GM12878 (cell line): ENCODE measurements at regions not wholly inside any gene's neighbourhood (a gene's known extent, or its start where the extent isn't known, plus 50 kb on each side); places are given as distances from the start of the nearest gene placed in this dataset.

ENCODE experiments used
- ATAC-seq: fragments of 200-7000 bp; cut with Tn5 transposase; 3 replicates; pipeline ENCODE4 v1.9.1; 2020; ENCODE audit warnings: mild to moderate bottlenecking, moderate library complexity
- BruUV-seq: library from RNA; stranded (reverse); fragments of 400-500 nt; replicated peaks from 2 replicates; lab custom pipeline; 2021; lab: Mats Ljungman, UMichigan
- CTCF ChIA-PET: fragments of 300-600 bp; sonication (Branson Sonifier 250); formaldehyde crosslinking; extraction: SDS; loops from one replicate; lab custom pipeline; 2021; ENCODE audit warnings: inconsistent platforms; lab: Yijun Ruan, JAX
- POLR2A ChIA-PET: fragments of 350-600 bp; formaldehyde crosslinking; extraction: SDS; loops from one replicate; lab custom pipeline; 2021; ENCODE audit warnings: inconsistent platforms; lab: Charles Lee
- RAD21 ChIA-PET: fragments of 300-600 bp; sonication (Branson Sonifier 250); formaldehyde crosslinking; loops from one replicate; lab custom pipeline; 2023; ENCODE audit warnings: antibody characterized with exemption; ENCODE audit not compliant: unreplicated experiment; lab: Charles Lee
- SMC1A ChIA-PET: fragments of 300-600 bp; sonication (Branson Sonifier 250); formaldehyde crosslinking; loops from one replicate; lab custom pipeline; 2023; ENCODE audit not compliant: unreplicated experiment, uncharacterized antibody; lab: Charles Lee
- DNase-seq: peaks from one replicate; pipeline ENCODE4 v3.0.0-alpha.2; 2011; ENCODE audit warnings: low read depth, low spot score
- FAIRE-seq: peaks from 3 replicates; lab custom pipeline; 2011; peaks lifted over from hg19 to GRCh38; lab: Jason Lieb, UNC
- H2AFZ ChIP-seq: 2 replicates; pipeline ENCODE4 v1.6.0; 2011; ENCODE audit warnings: low read depth, low read length, control low read depth; ENCODE audit not compliant: control insufficient read depth
- H3K27ac ChIP-seq: 2 replicates; pipeline ENCODE4 v1.5.1; 2011; ENCODE audit warnings: control low read depth; ENCODE audit not compliant: control insufficient read depth, insufficient read depth
- H3K27me3 ChIP-seq, 2 experiments: replicated peaks in 1 of 2; 2 replicates each; pipeline versions ENCODE4 v1.6.0 to v1.6.1; 2011; ENCODE audit warnings: low read length in 1 of 2; ENCODE audit not compliant: control insufficient read depth in 2 of 2, insufficient read depth in 2 of 2
- H3K36me3 ChIP-seq, 2 experiments: 2 replicates each; pipeline ENCODE4 v1.5.1; 2011; ENCODE audit warnings: low read length in 1 of 2; ENCODE audit not compliant: control insufficient read depth in 2 of 2, insufficient read depth in 2 of 2
- H3K4me1 ChIP-seq: 2 replicates; pipeline ENCODE4 v1.6.1; 2011; ENCODE audit warnings: mild to moderate bottlenecking, low read length, moderate library complexity, mixed read lengths; ENCODE audit not compliant: control insufficient read depth, insufficient read depth
- H3K4me2 ChIP-seq: 2 replicates; pipeline ENCODE4 v1.6.0; 2011; ENCODE audit warnings: control low read depth; ENCODE audit not compliant: control insufficient read depth, insufficient read depth
- H3K4me3 ChIP-seq: fragments of 200-600 bp; sonication (generic); 2 replicates; pipeline ENCODE4 v1.5.1; 2016
- H3K79me2 ChIP-seq: 2 replicates; pipeline ENCODE4 v1.6.0; 2011; ENCODE audit warnings: low read length; ENCODE audit not compliant: control insufficient read depth, insufficient read depth
- H3K9ac ChIP-seq: 2 replicates; pipeline ENCODE4 v1.8.0; 2011; ENCODE audit warnings: low read length, control low read depth, mixed read lengths; ENCODE audit not compliant: control insufficient read depth, insufficient read depth
- H3K9me3 ChIP-seq: replicated peaks from 3 replicates; pipeline ENCODE4 v1.5.1; 2011; ENCODE audit warnings: mild to moderate bottlenecking, low read length; ENCODE audit not compliant: control insufficient read depth, insufficient read depth
- H4K20me1 ChIP-seq: 2 replicates; pipeline ENCODE4 v1.6.0; 2011; ENCODE audit not compliant: control insufficient read depth, insufficient read depth
- BRCA1 ChIP-seq: IDR thresholded peaks from 2 replicates; pipeline ENCODE4 v1.6.1; 2011; ENCODE audit warnings: low read depth, low read length, improper control_type of control experiment
- CREM ChIP-seq: IDR thresholded peaks from 2 replicates; pipeline ENCODE4 v1.6.1; 2014; ENCODE audit warnings: antibody characterized with exemption, low read depth
- JUNB ChIP-seq: IDR thresholded peaks from 2 replicates; pipeline ENCODE4 v1.6.1; 2016; ENCODE audit warnings: antibody characterized with exemption, mild to moderate bottlenecking
- MXI1 ChIP-seq: fragments of 150-350 bp; IDR thresholded peaks from 2 replicates; pipeline ENCODE4 v1.6.1; 2011; ENCODE audit warnings: low read depth, mild to moderate bottlenecking, inconsistent platforms, low read length, improper control_type of control experiment
- NKRF ChIP-seq: fragments of 450-650 bp; conservative IDR thresholded peaks from 2 replicates; pipeline ENCODE4 v1.6.1; 2017; ENCODE audit warnings: mild to moderate bottlenecking, moderate library complexity
- NRF1 ChIP-seq: conservative IDR thresholded peaks from 2 replicates; pipeline ENCODE4 v1.6.1; 2011; ENCODE audit warnings: mild to moderate bottlenecking, low read depth, low read length, improper control_type of control experiment
- PAX5 ChIP-seq: IDR thresholded peaks from 2 replicates; pipeline ENCODE4 v1.6.1; 2011; ENCODE audit warnings: low read depth, low read length, borderline replicate concordance
- RCOR1 ChIP-seq: conservative IDR thresholded peaks from 2 replicates; pipeline ENCODE4 v1.6.1; 2012; ENCODE audit warnings: low read depth, low read length, improper control_type of control experiment
- SMAD5 ChIP-seq: IDR thresholded peaks from 2 replicates; pipeline ENCODE4 v1.6.1; 2016; ENCODE audit warnings: antibody characterized with exemption, low read depth
- SMARCA5 ChIP-seq: fragments of 450-650 bp; IDR thresholded peaks from 2 replicates; pipeline ENCODE4 v1.6.1; 2017; ENCODE audit warnings: mild to moderate bottlenecking
- SUZ12 ChIP-seq: fragments of 200-600 bp; sonication (generic); IDR thresholded peaks from one replicate; pipeline ENCODE4 v1.6.1; 2018; ENCODE audit warnings: antibody characterized with exemption, mild to moderate bottlenecking; ENCODE audit not compliant: unreplicated experiment
- TCF7 ChIP-seq: IDR thresholded peaks from 2 replicates; pipeline ENCODE4 v1.6.1; 2014; ENCODE audit warnings: antibody characterized with exemption, borderline replicate concordance
- ZNF207 ChIP-seq: fragments of 450-650 bp; IDR thresholded peaks from 2 replicates; pipeline ENCODE4 v1.6.1; 2014; ENCODE audit warnings: antibody characterized with exemption, mild to moderate bottlenecking, borderline replicate concordance
- ZZZ3 ChIP-seq: IDR thresholded peaks from 2 replicates; pipeline ENCODE4 v1.6.1; 2011; ENCODE audit warnings: low read depth; ENCODE audit not compliant: control insufficient read depth, insufficient read length
- WGBS: methylation state at CpG from one replicate; pipeline ENCODE4 v1.1.6; 2016; ENCODE audit warnings: low lambda C conversion rate; ENCODE audit not compliant: insufficient replicate concordance, insufficient coverage; ENCODE audit errors: missing lambda C conversion rate; 5-methylcytosine and 5-hydroxymethylcytosine counted together
- in situ Hi-C: fragments of 300-500 bp; cut with MboI; formaldehyde crosslinking; loops from 9 replicates; pipeline ENCODE4 v1.14.3; 2018; ENCODE audit warnings: mixed read lengths
- intact Hi-C: fragments of 100-400 bp; cut with micrococcal nuclease; formaldehyde crosslinking; loops from one replicate; pipeline ENCODE4 v1.14.2; 2022; ENCODE audit not compliant: unreplicated experiment
- TF ChIP-seq, protein P1 (sequence below): fragments of 450-650 bp; IDR thresholded peaks from 2 replicates; pipeline ENCODE4 v1.6.1; 2016; ENCODE audit warnings: mild to moderate bottlenecking, moderate library complexity, borderline replicate concordance
- TF ChIP-seq, protein P2 (sequence below): fragments of 450-650 bp; IDR thresholded peaks from 2 replicates; pipeline ENCODE4 v1.6.1; 2018; ENCODE audit warnings: mild to moderate bottlenecking, low read depth, moderate library complexity; ENCODE audit not compliant: partially characterized antibody

DNA sequence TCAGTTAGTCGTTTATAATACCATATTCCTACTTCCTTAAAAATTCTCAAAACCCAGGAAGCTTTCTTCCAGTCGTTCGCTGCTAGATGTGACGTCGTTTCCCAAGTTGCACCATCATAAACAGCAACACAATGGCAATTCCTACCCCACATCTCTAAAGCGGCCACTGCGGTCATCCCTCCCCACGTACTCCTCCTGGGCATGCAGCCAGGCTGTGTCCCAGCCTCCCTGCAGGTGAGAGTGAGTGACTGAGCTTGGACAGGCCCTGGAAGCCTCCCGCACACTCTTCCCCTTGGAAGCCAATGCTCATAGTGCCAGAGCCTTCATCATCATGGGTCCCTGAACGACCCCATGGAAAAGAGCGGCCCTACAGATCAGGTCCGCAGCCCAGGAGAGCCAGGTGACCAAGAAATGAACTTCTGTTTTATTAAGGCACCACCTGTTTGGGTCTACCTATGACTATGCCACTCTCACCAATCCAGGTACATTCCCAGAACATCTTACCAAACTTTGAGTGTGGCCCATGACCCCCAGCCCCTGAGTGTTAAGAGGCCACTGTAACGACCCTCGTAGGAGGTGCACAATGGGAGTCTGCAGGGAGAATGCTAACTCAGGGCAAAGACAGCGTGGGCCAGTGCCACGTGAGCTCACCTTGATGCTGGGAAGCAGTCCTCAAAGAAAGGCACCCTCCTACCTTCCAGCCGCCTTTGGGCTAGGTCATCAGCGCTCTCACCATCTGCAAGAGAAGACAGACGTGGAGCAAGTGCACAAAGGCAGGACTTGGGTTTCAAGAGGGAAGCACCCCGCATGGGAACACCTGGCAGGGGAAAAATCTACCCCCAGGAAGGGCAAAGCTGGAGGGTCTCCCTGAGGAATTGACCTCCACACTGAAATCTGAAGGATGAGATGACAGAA lies 74.7 kb upstream of the RAB6C start:
- intact Hi-C loops, result no loop called here
- SMC1A ChIA-PET, result no interaction called here
- POLR2A ChIA-PET, result no interaction called here
- TF ChIP-seq, protein P1, sequence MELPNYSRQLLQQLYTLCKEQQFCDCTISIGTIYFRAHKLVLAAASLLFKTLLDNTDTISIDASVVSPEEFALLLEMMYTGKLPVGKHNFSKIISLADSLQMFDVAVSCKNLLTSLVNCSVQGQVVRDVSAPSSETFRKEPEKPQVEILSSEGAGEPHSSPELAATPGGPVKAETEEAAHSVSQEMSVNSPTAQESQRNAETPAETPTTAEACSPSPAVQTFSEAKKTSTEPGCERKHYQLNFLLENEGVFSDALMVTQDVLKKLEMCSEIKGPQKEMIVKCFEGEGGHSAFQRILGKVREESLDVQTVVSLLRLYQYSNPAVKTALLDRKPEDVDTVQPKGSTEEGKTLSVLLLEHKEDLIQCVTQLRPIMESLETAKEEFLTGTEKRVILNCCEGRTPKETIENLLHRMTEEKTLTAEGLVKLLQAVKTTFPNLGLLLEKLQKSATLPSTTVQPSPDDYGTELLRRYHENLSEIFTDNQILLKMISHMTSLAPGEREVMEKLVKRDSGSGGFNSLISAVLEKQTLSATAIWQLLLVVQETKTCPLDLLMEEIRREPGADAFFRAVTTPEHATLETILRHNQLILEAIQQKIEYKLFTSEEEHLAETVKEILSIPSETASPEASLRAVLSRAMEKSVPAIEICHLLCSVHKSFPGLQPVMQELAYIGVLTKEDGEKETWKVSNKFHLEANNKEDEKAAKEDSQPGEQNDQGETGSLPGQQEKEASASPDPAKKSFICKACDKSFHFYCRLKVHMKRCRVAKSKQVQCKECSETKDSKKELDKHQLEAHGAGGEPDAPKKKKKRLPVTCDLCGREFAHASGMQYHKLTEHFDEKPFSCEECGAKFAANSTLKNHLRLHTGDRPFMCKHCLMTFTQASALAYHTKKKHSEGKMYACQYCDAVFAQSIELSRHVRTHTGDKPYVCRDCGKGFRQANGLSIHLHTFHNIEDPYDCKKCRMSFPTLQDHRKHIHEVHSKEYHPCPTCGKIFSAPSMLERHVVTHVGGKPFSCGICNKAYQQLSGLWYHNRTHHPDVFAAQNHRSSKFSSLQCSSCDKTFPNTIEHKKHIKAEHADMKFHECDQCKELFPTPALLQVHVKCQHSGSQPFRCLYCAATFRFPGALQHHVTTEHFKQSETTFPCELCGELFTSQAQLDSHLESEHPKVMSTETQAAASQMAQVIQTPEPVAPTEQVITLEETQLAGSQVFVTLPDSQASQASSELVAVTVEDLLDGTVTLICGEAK, result no peak
- TF ChIP-seq SMARCA5, result no peak
- no peak for TF ChIP-seq RCOR1
- no peak for TF ChIP-seq CREM
- TF ChIP-seq, protein P2, sequence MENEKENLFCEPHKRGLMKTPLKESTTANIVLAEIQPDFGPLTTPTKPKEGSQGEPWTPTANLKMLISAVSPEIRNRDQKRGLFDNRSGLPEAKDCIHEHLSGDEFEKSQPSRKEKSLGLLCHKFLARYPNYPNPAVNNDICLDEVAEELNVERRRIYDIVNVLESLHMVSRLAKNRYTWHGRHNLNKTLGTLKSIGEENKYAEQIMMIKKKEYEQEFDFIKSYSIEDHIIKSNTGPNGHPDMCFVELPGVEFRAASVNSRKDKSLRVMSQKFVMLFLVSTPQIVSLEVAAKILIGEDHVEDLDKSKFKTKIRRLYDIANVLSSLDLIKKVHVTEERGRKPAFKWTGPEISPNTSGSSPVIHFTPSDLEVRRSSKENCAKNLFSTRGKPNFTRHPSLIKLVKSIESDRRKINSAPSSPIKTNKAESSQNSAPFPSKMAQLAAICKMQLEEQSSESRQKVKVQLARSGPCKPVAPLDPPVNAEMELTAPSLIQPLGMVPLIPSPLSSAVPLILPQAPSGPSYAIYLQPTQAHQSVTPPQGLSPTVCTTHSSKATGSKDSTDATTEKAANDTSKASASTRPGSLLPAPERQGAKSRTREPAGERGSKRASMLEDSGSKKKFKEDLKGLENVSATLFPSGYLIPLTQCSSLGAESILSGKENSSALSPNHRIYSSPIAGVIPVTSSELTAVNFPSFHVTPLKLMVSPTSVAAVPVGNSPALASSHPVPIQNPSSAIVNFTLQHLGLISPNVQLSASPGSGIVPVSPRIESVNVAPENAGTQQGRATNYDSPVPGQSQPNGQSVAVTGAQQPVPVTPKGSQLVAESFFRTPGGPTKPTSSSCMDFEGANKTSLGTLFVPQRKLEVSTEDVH, result no peak
- no peak for TF ChIP-seq PAX5
- no peak for TF ChIP-seq NRF1
- no peak for TF ChIP-seq ZNF207
- no peak for TF ChIP-seq MXI1
- no peak for TF ChIP-seq SUZ12
- TF ChIP-seq BRCA1, result no peak
- no peak for TF ChIP-seq SMAD5
- TF ChIP-seq TCF7, result no peak
- no peak for TF ChIP-seq ZZZ3
- no peak for TF ChIP-seq NKRF
- no peak for TF ChIP-seq JUNB
- TF ChIP-seq, all 136 proteins: peak for 0
- 25% methylated on average over 20 of the region's 20 CpGs for WGBS
- H3K4me1 ChIP-seq, result no peaks in the 10 kb centered on the region
- no peak overlapping the region for H3K9ac ChIP-seq
- no peaks in the 10 kb centered on the region for H4K20me1 ChIP-seq
- H3K9me3 ChIP-seq, result no peaks in the 10 kb centered on the region
- RAD21 ChIA-PET, result no interaction called here
- CTCF ChIA-PET, result no interaction called here
- no peak overlapping the region for H3K4me3 ChIP-seq
- DNase-seq, result no peak
- in situ Hi-C loops, result no loop called here
- no peaks in the 10 kb centered on the region; a peak in 1 of 4 replicates for H3K27me3 ChIP-seq
- H3K4me2 ChIP-seq, result no peak overlapping the region
- H3K79me2 ChIP-seq, result no peaks in the 10 kb centered on the region
- BruUV-seq, result no TSS peak
- no peak overlapping the region for H3K27ac ChIP-seq
- ATAC-seq, result no peak
- H3K36me3 ChIP-seq, result no peaks in the 10 kb centered on the region
- FAIRE-seq, result no peak
- H2AFZ ChIP-seq, result no peak overlapping the region
